ENCODE measurements at regions not wholly inside any gene's neighbourhood (a gene's known extent, or its start where the extent isn't known, plus 50 kb on each side); places are given as distances from the start of the nearest gene placed in this dataset.
A peak's percentile ranks its signal among the peaks of the same experiment; 100 is the strongest.

- Histone ChIP-seq H3K36me3 (no peaks in the 10 kb centered on the region), H3K27ac (no peak overlapping the region), H3K4me1 (peaks cover 0 to 37% of the 10 kb centered on the region in 2 donors), H3K4me3 (no peak overlapping the region), H3K9me3 (no peaks in the 10 kb centered on the region), H3K27me3 (no peaks in the 10 kb centered on the region)
- no peak for DNase-seq (ENCODE audit: low spot score)
- TF ChIP-seq CTCF (IDR thresholded peaks at IDR 0.05) = no peak
Observed at GRCh38 chr6:14709900-14710299, 536.0 kb upstream of the JARID2 start.

GRCh38 chr6:14710421-14710820 is 535.4 kb upstream of the JARID2 start:
- no peak for TF ChIP-seq CTCF (IDR thresholded peaks at IDR 0.05)
- Histone ChIP-seq H3K27ac (no peak overlapping the region), H3K4me1 (peaks cover 0 to 37% of the 10 kb centered on the region in 2 donors), H3K27me3 (no peaks in the 10 kb centered on the region), H3K9me3 (no peaks in the 10 kb centered on the region), H3K36me3 (no peaks in the 10 kb centered on the region), H3K4me3 (no peak overlapping the region)
- DNase-seq (ENCODE audit: low spot score) = no peak

GRCh38 chr6:14711056-14711703 is 534.7 kb upstream of the JARID2 start:
- Histone ChIP-seq H3K36me3 (no peaks in the 10 kb centered on the region), H3K4me1 (peaks cover 0 to 37% of the 10 kb centered on the region in 2 donors), H3K9me3 (no peaks in the 10 kb centered on the region), H3K27ac (no peak overlapping the region), H3K4me3 (no peak overlapping the region), H3K27me3 (no peaks in the 10 kb centered on the region)
- TF ChIP-seq CTCF (IDR thresholded peaks at IDR 0.05) = peak in 1 of 2 donors; percentile 69
- no peak for DNase-seq (ENCODE audit: low spot score)

GRCh38 chr6:14711704-14712379 is 534.0 kb upstream of the JARID2 start:
- Histone ChIP-seq H3K9me3 (no peaks in the 10 kb centered on the region), H3K4me1 (peaks cover 0 to 32% of the 10 kb centered on the region in 2 donors), H3K27ac (no peak overlapping the region), H3K36me3 (no peaks in the 10 kb centered on the region), H3K27me3 (no peaks in the 10 kb centered on the region), H3K4me3 (no peak overlapping the region)
- DNase-seq (ENCODE audit: low spot score) = no peak
- no peak for TF ChIP-seq CTCF (IDR thresholded peaks at IDR 0.05)

- peak; percentile 75 for DNase-seq (ENCODE audit: low spot score)
- Histone ChIP-seq H3K36me3 (no peaks in the 10 kb centered on the region), H3K27me3 (no peaks in the 10 kb centered on the region), H3K9me3 (no peaks in the 10 kb centered on the region), H3K4me1 (peaks cover 0 to 22% of the 10 kb centered on the region in 2 donors), H3K27ac (peak overlapping the region; percentile 45 to 56), H3K4me3 (no peak overlapping the region)
- no peak for TF ChIP-seq CTCF (IDR thresholded peaks at IDR 0.05)
Observed at GRCh38 chr6:14713008-14713960, 532.6 kb upstream of the JARID2 start.

All from right atrium auricular region (tissue), 2 donors.